Gastrocnemius medialis (tissue), 4 donors: ENCODE measurements at regions not wholly inside any gene's neighbourhood (a gene's known extent, or its start where the extent isn't known, plus 50 kb on each side); places are given as distances from the start of the nearest gene placed in this dataset.

Source experiments
- ATAC-seq, 2 donors: fragments of 150-250 bp; one replicate each; pipeline ENCODE4 v1.9.1; 2016
- DNase-seq, 2 donors: peaks; one replicate each; pipeline ENCODE4 v3.0.0-alpha.2; 2019
- H3K27ac ChIP-seq, 4 donors: fragments of 200-600 bp; sonication (generic); 1 replicate in 1 of 4; 2 replicates in 3 of 4; pipeline ENCODE4 v1.5.1; 2016 to 2018; ENCODE audit warnings: mild to moderate bottlenecking in 2 of 4, moderate library complexity in 1 of 4
- H3K27me3 ChIP-seq, 3 donors: fragments of 200-600 bp; sonication (generic) in 2 of 3; 1 replicate in 1 of 3; 2 replicates in 2 of 3; pipeline versions ENCODE4 v1.5.1 to v1.6.0; 2016 to 2019; ENCODE audit warnings: mild to moderate bottlenecking in 1 of 3, moderate library complexity in 1 of 3
- H3K36me3 ChIP-seq, 2 donors: fragments of 200-600 bp; sonication (generic) in 1 of 2; one replicate each; pipeline ENCODE4 v1.5.1; 2017 to 2018
- H3K4me1 ChIP-seq, 2 donors: fragments of 200-600 bp; sonication (generic) in 1 of 2; one replicate each; pipeline ENCODE4 v1.5.1; 2016 to 2017; ENCODE audit warnings: mild to moderate bottlenecking in 2 of 2
- H3K4me3 ChIP-seq, 4 donors: fragments of 200-600 bp; sonication (generic) in 3 of 4; 1 replicate in 1 of 4; 2 replicates in 3 of 4; pipeline ENCODE4 v1.5.1; 2016 to 2019; ENCODE audit warnings: mild to moderate bottlenecking in 2 of 4
- H3K9me3 ChIP-seq, 3 donors: fragments of 200-600 bp; sonication (generic) in 2 of 3; 1 replicate in 1 of 3; 2 replicates in 2 of 3; pipeline ENCODE4 v1.5.1; 2016 to 2019
- CTCF ChIP-seq, 5 experiments: fragments of 450-650 bp in 3 of 5; fragments of 200-600 bp in 2 of 5; sonication (generic) in 2 of 5; IDR thresholded peaks in 4 of 5; conservative IDR thresholded peaks in 1 of 5; 1 replicate in 4 of 5; 2 replicates in 1 of 5; pipeline ENCODE4 v1.5.1; 2016 to 2019; ENCODE audit warnings: antibody characterized with exemption in 5 of 5, mild to moderate bottlenecking in 3 of 5, moderate library complexity in 3 of 5
- POLR2A ChIP-seq, 2 donors: fragments of 450-650 bp; IDR thresholded peaks; one replicate each; pipeline ENCODE4 v1.6.1; 2017; ENCODE audit warnings: antibody characterized with exemption in 2 of 2, mild to moderate bottlenecking in 2 of 2, moderate library complexity in 2 of 2
- in situ Hi-C, 4 donors: fragments of 200-750 bp; cut with MboI; loops; one replicate each; pipeline versions ENCODE4 v1.15.0 to v1.8.0; 2017; ENCODE audit warnings: low sequenced_read_pairs in 4 of 4
- intact Hi-C: fragments of 100-400 bp; cut with DNase I; formaldehyde crosslinking; loops from one replicate; pipeline ENCODE4 v1.15.1; 2023; ENCODE audit warnings: low total_unique reads

- in situ Hi-C loops: no loop called here
- H3K4me3 ChIP-seq: no peak overlapping the region
- no peaks in the 10 kb centered on the region for H3K4me1 ChIP-seq
- DNase-seq (no peak), ATAC-seq (no peak)
- no peaks in the 10 kb centered on the region for H3K9me3 ChIP-seq
- H3K27me3 ChIP-seq: no peaks in the 10 kb centered on the region
- H3K27ac ChIP-seq: no peak overlapping the region
- TF ChIP-seq POLR2A (IDR thresholded peaks at IDR 0.05) (no peak), CTCF (IDR thresholded peaks at IDR 0.05 in 4 of 5, conservative IDR thresholded peaks at IDR 0.05 in 1 of 5) (no peak)
- intact Hi-C loops: no loop called here
- H3K36me3 ChIP-seq: no peaks in the 10 kb centered on the region
Observed at GRCh38 chr4:188328966-188329365, 189.7 kb downstream of the TRIML1 start.

- DNase-seq (no peak), ATAC-seq (no peak)
- no peaks in the 10 kb centered on the region for H3K9me3 ChIP-seq
- H3K27me3 ChIP-seq: no peaks in the 10 kb centered on the region
- no peaks in the 10 kb centered on the region for H3K4me1 ChIP-seq
- in situ Hi-C loops: no loop called here
- H3K4me3 ChIP-seq: no peak overlapping the region
- TF ChIP-seq CTCF (IDR thresholded peaks at IDR 0.05 in 4 of 5, conservative IDR thresholded peaks at IDR 0.05 in 1 of 5): no peak
- no peak for TF ChIP-seq POLR2A (IDR thresholded peaks at IDR 0.05)
- intact Hi-C loops: no loop called here
- H3K27ac ChIP-seq: no peak overlapping the region
- no peaks in the 10 kb centered on the region for H3K36me3 ChIP-seq
Observed at GRCh38 chr4:188329521-188329920, 190.3 kb downstream of the TRIML1 start.

- no peak overlapping the region for H3K27ac ChIP-seq
- no peaks in the 10 kb centered on the region for H3K9me3 ChIP-seq
- intact Hi-C loops (no loop called here), in situ Hi-C loops (no loop called here)
- TF ChIP-seq CTCF (IDR thresholded peaks at IDR 0.05 in 4 of 5, conservative IDR thresholded peaks at IDR 0.05 in 1 of 5) (no peak), POLR2A (IDR thresholded peaks at IDR 0.05) (no peak)
- H3K36me3 ChIP-seq: no peaks in the 10 kb centered on the region
- H3K27me3 ChIP-seq: no peaks in the 10 kb centered on the region
- H3K4me3 ChIP-seq: no peak overlapping the region
- no peak for DNase-seq
- ATAC-seq: no peak
- H3K4me1 ChIP-seq: no peaks in the 10 kb centered on the region
Observed at GRCh38 chr4:188332265-188332664, 193.0 kb downstream of the TRIML1 start.

- no peaks in the 10 kb centered on the region for H3K27me3 ChIP-seq
- H3K4me1 ChIP-seq: no peaks in the 10 kb centered on the region
- no peaks in the 10 kb centered on the region for H3K36me3 ChIP-seq
- no peak for ATAC-seq
- no peak for DNase-seq
- H3K4me3 ChIP-seq: no peak overlapping the region
- no peaks in the 10 kb centered on the region for H3K9me3 ChIP-seq
- in situ Hi-C loops (no loop called here), intact Hi-C loops (no loop called here)
- H3K27ac ChIP-seq: no peak overlapping the region
- TF ChIP-seq POLR2A (IDR thresholded peaks at IDR 0.05) (no peak), CTCF (IDR thresholded peaks at IDR 0.05 in 4 of 5, conservative IDR thresholded peaks at IDR 0.05 in 1 of 5) (no peak)
Observed at GRCh38 chr4:188336891-188337290, 197.7 kb downstream of the TRIML1 start.

- H3K36me3 ChIP-seq: no peaks in the 10 kb centered on the region
- in situ Hi-C loops (no loop called here), intact Hi-C loops (no loop called here)
- no peak overlapping the region for H3K4me3 ChIP-seq
- ATAC-seq: no peak
- H3K27ac ChIP-seq: no peak overlapping the region
- H3K4me1 ChIP-seq: no peaks in the 10 kb centered on the region
- H3K27me3 ChIP-seq: no peaks in the 10 kb centered on the region
- TF ChIP-seq CTCF (IDR thresholded peaks at IDR 0.05 in 4 of 5, conservative IDR thresholded peaks at IDR 0.05 in 1 of 5) (no peak), POLR2A (IDR thresholded peaks at IDR 0.05) (no peak)
- H3K9me3 ChIP-seq: no peaks in the 10 kb centered on the region
- no peak for DNase-seq
Observed at GRCh38 chr4:188341428-188341827, 202.2 kb downstream of the TRIML1 start.
